Breast epithelium (tissue), 3 donors: ENCODE measurements at regions not wholly inside any gene's neighbourhood (a gene's known extent, or its start where the extent isn't known, plus 50 kb on each side); places are given as distances from the start of the nearest gene placed in this dataset.

Experiments used
- CTCF ChIP-seq, 3 donors: fragments of 450-650 bp; IDR thresholded peaks; one replicate each; pipeline ENCODE4 v1.5.1; 2016 to 2017; ENCODE audit warnings: antibody characterized with exemption in 3 of 3, mild to moderate bottlenecking in 3 of 3, moderate library complexity in 3 of 3
- POLR2A ChIP-seq: fragments of 450-650 bp; IDR thresholded peaks from one replicate; pipeline ENCODE4 v1.6.1; 2016; ENCODE audit warnings: antibody characterized with exemption, mild to moderate bottlenecking, moderate library complexity
- POLR2AphosphoS5 ChIP-seq, 3 donors: sonication (generic); formaldehyde crosslinking; IDR thresholded peaks; one replicate each; pipeline ENCODE4 v1.6.1; 2017; ENCODE audit warnings: antibody characterized with exemption in 3 of 3

- TF ChIP-seq CTCF (IDR thresholded peaks at IDR 0.05): no peak
- TF ChIP-seq POLR2A: no peak
- no peak for TF ChIP-seq POLR2AphosphoS5 (IDR thresholded peaks at IDR 0.05)
Observed at GRCh38 chr17:33806631-33807030, 448.5 kb upstream of the CCL2 start.
